WTC11 (cell line): ENCODE measurements at regions not wholly inside any gene's neighbourhood (a gene's known extent, or its start where the extent isn't known, plus 50 kb on each side); places are given as distances from the start of the nearest gene placed in this dataset.

Experiments
- ATAC-seq: fragments of 200-7000 bp; cut with Tn5 transposase; 2 replicates; pipeline ENCODE4 v1.10.0; 2021; ENCODE audit warnings: mild to moderate bottlenecking, moderate library complexity
- CTCF ChIA-PET: fragments of 300-600 bp; sonication (Branson Sonifier 250); formaldehyde crosslinking; loops from one replicate; lab custom pipeline; 2021; ENCODE audit warnings: antibody characterized with exemption; lab: Charles Lee
- POLR2A ChIA-PET: fragments of 350-600 bp; sonication (Branson Sonifier 250); formaldehyde crosslinking; loops from one replicate; lab custom pipeline; 2021; ENCODE audit warnings: antibody characterized with exemption; lab: Charles Lee
- DNase-seq: peaks from one replicate; pipeline ENCODE4 v3.0.0; 2021; ENCODE audit warnings: low spot score
- H3K27ac Mint-ChIP-seq: 2 replicates; pipeline ENCODE4 v1.8.0; 2021; ENCODE audit warnings: mixed read lengths
- H3K27me3 Mint-ChIP-seq: 2 replicates; pipeline ENCODE4 v1.8.0; 2021; ENCODE audit warnings: low read depth, mild to moderate bottlenecking, moderate library complexity, mixed read lengths
- H3K36me3 Mint-ChIP-seq: 2 replicates; pipeline ENCODE4 v1.8.0; 2021; ENCODE audit warnings: mixed read lengths
- H3K4me1 Mint-ChIP-seq: 2 replicates; pipeline ENCODE4 v1.8.0; 2022; ENCODE audit warnings: mixed read lengths
- H3K4me3 Mint-ChIP-seq: 2 replicates; pipeline ENCODE4 v1.8.0; 2021; ENCODE audit warnings: mild to moderate bottlenecking, moderate library complexity, mixed read lengths
- H3K9me3 Mint-ChIP-seq: 2 replicates; pipeline ENCODE4 v1.8.0; 2021; ENCODE audit warnings: mixed read lengths
- ARID4B ChIP-seq: sonication (generic); formaldehyde crosslinking; IDR thresholded peaks from 2 replicates; pipeline ENCODE4 v1.8.0; 2023; ENCODE audit warnings: missing genetic modification reagents, mild to moderate bottlenecking, borderline replicate concordance
- CDX4 ChIP-seq: fragments of 250-450 bp; sonication (Bioruptor Pico); IDR thresholded peaks from 2 replicates; pipeline ENCODE4 v1.9.0; 2021; ENCODE audit warnings: moderate library complexity, mild to moderate bottlenecking, inconsistent platforms, borderline replicate concordance
- E2F1 ChIP-seq: sonication (generic); formaldehyde crosslinking; IDR thresholded peaks from 2 replicates; pipeline ENCODE4 v1.8.0; 2022; ENCODE audit warnings: mild to moderate bottlenecking, missing genetic modification reagents
- E2F4 ChIP-seq: sonication (generic); formaldehyde crosslinking; IDR thresholded peaks from 2 replicates; pipeline ENCODE4 v1.8.1; 2022; ENCODE audit warnings: low read depth, mild to moderate bottlenecking, moderate library complexity, missing genetic modification reagents, borderline replicate concordance
- EMX1 ChIP-seq: fragments of 250-450 bp; sonication (Bioruptor Pico); IDR thresholded peaks from 2 replicates; pipeline ENCODE4 v1.8.0; 2021; ENCODE audit warnings: mild to moderate bottlenecking
- ESRRA ChIP-seq: sonication (generic); formaldehyde crosslinking; IDR thresholded peaks from 2 replicates; pipeline ENCODE4 v1.8.1; 2022; ENCODE audit warnings: mild to moderate bottlenecking, missing genetic modification reagents, borderline replicate concordance
- FOXP4 ChIP-seq: sonication (generic); formaldehyde crosslinking; IDR thresholded peaks from 2 replicates; pipeline ENCODE4 v1.8.0; 2022; ENCODE audit warnings: mild to moderate bottlenecking, missing genetic modification reagents
- GABPB1 ChIP-seq: sonication (generic); formaldehyde crosslinking; IDR thresholded peaks from 2 replicates; pipeline ENCODE4 v1.8.1; 2023; ENCODE audit warnings: mild to moderate bottlenecking, missing genetic modification reagents
- IRF2 ChIP-seq: sonication (generic); formaldehyde crosslinking; IDR thresholded peaks from 2 replicates; pipeline ENCODE4 v1.8.0; 2022; ENCODE audit warnings: low read depth, missing genetic modification reagents, borderline replicate concordance
- MLX ChIP-seq: sonication (generic); formaldehyde crosslinking; IDR thresholded peaks from 2 replicates; pipeline ENCODE4 v1.8.1; 2023; ENCODE audit warnings: mild to moderate bottlenecking, missing genetic modification reagents, moderate library complexity
- TEAD1 ChIP-seq: sonication (generic); formaldehyde crosslinking; IDR thresholded peaks from 2 replicates; pipeline ENCODE4 v1.8.0; 2022; ENCODE audit warnings: mild to moderate bottlenecking, missing genetic modification reagents
- TP53 ChIP-seq: sonication (generic); formaldehyde crosslinking; IDR thresholded peaks from 2 replicates; pipeline ENCODE4 v1.8.1; 2023; ENCODE audit warnings: mild to moderate bottlenecking, missing genetic modification reagents
- ZBTB21 ChIP-seq: sonication (generic); formaldehyde crosslinking; IDR thresholded peaks from 2 replicates; pipeline ENCODE4 v1.8.1; 2023; ENCODE audit warnings: mild to moderate bottlenecking, missing genetic modification reagents, borderline replicate concordance
- ZNF121 ChIP-seq: sonication (generic); formaldehyde crosslinking; IDR thresholded peaks from 2 replicates; pipeline ENCODE4 v1.8.0; 2023; ENCODE audit warnings: missing genetic modification reagents
- ZNF281 ChIP-seq: sonication (generic); formaldehyde crosslinking; IDR thresholded peaks from 2 replicates; pipeline ENCODE4 v1.8.0; 2023; ENCODE audit warnings: mild to moderate bottlenecking, missing genetic modification reagents
- ZNF512 ChIP-seq: sonication (generic); formaldehyde crosslinking; IDR thresholded peaks from 2 replicates; pipeline ENCODE4 v1.8.1; 2022; ENCODE audit warnings: missing genetic modification reagents, borderline replicate concordance

GRCh38 chr2:146271131-146271831 is 1573.5 kb upstream of the ACVR2A start (continued):
- TF ChIP-seq ESRRA (CRISPR knock-in tag) (no peak), ZBTB21 (CRISPR knock-in tag) (no peak), FOXP4 (no peak)

GRCh38 chr2:146270618-146271017 is 1574.2 kb upstream of the ACVR2A start:
- DNase-seq = no peak
- ChIA-PET POLR2A (no interaction called here), CTCF (no interaction called here)
- Mint-ChIP-seq H3K4me1 (peaks cover 6% of the 10 kb centered on the region), H3K4me3 (no peak overlapping the region), H3K9me3 (no peaks in the 10 kb centered on the region), H3K27ac (no peak overlapping the region), H3K27me3 (no peaks in the 10 kb centered on the region), H3K36me3 (no peaks in the 10 kb centered on the region)
- TF ChIP-seq E2F1 (CRISPR knock-in tag) (no peak), EMX1 (CRISPR knock-in tag) (no peak), ARID4B (CRISPR knock-in tag) (no peak), ZNF512 (no peak), CDX4 (CRISPR knock-in tag) (no peak), IRF2 (no peak), TP53 (CRISPR knock-in tag) (no peak), GABPB1 (no peak)
- no peak for ATAC-seq

- Mint-ChIP-seq H3K27me3 (no peaks in the 10 kb centered on the region), H3K4me3 (no peak overlapping the region), H3K27ac (no peak overlapping the region), H3K9me3 (peaks cover 11% of the 10 kb centered on the region), H3K4me1 (peaks cover 6% of the 10 kb centered on the region), H3K36me3 (peaks cover 9% of the 10 kb centered on the region; the same call in 1 of the 2 replicates)
- ATAC-seq (no peak), DNase-seq (no peak)
- ChIA-PET CTCF (no interaction called here), POLR2A (no interaction called here)
- no peak for TF ChIP-seq TEAD1 (CRISPR knock-in tag)
- no peak for TF ChIP-seq ZNF281
- TF ChIP-seq E2F4 = no peak
- no peak for TF ChIP-seq MLX
- TF ChIP-seq ZNF121 (CRISPR knock-in tag) = no peak
Measured at GRCh38 chr2:146267093-146267492, 1577.7 kb upstream of the ACVR2A start.
